ENCODE measurements at regions not wholly inside any gene's neighbourhood (a gene's known extent, or its start where the extent isn't known, plus 50 kb on each side); places are given as distances from the start of the nearest gene placed in this dataset.

- TF ChIP-seq TBL1XR1 (IDR thresholded peaks at IDR 0.05; ENCODE audit: borderline replicate concordance, low read length, partially characterized antibody): no peak
- TF ChIP-seq TRIM22 (IDR thresholded peaks at IDR 0.05): no peak
- no peak for TF ChIP-seq CBFB (CRISPR knock-in tag; IDR thresholded peaks at IDR 0.05)
- TF ChIP-seq PPARG (CRISPR knock-in tag; conservative IDR thresholded peaks at IDR 0.05): no peak
- TF ChIP-seq ZNF691 (CRISPR knock-in tag; IDR thresholded peaks at IDR 0.05; ENCODE audit: borderline replicate concordance, low read depth): no peak
Measured at GRCh38 chr9:28916348-28916747, 1343.1 kb upstream of the C9orf72 start (continued).

GRCh38 chr9:28921857-28922500 is 1348.7 kb upstream of the C9orf72 start:
- in situ Hi-C loops (cut with HindIII; ENCODE audit: extremely low pct_ligation_motif_present, low pct_unique_long_range_greater_than_20kb) (no loop called here), intact Hi-C loops (cut with micrococcal nuclease; ENCODE audit: unreplicated experiment) (no loop called here)
- Histone ChIP-seq H3K9ac (ENCODE audit: insufficient read depth, low read depth, low read length) (no peak overlapping the region), H3K36me3 (replicated peaks in 1 of 2; ENCODE audit: control insufficient read depth in 1 of 2, insufficient read depth in 2 of 2, low read length in 2 of 2) (no peaks in the 10 kb centered on the region), H3K79me2 (ENCODE audit: insufficient read depth, low read length) (no peaks in the 10 kb centered on the region), H3K4me1 (ENCODE audit: insufficient read depth, low read length) (no peaks in the 10 kb centered on the region), H2AFZ (ENCODE audit: low read length) (no peak overlapping the region), H3K4me2 (ENCODE audit: low read depth, low read length) (no peak overlapping the region), H3K9me3 (ENCODE audit: low read length) (no peaks in the 10 kb centered on the region), H4K20me1 (ENCODE audit: insufficient read depth, low read length) (no peaks in the 10 kb centered on the region), H3K4me3 (replicated peaks in 1 of 3; ENCODE audit: insufficient read depth in 1 of 3, low read depth in 2 of 3, low read length in 3 of 3) (no peak overlapping the region), H3K27ac (ENCODE audit: extremely low read length, insufficient read depth, low read length) (no peak overlapping the region), H3K27me3 (ENCODE audit: control insufficient read depth in 1 of 2, insufficient read depth in 2 of 2, low read length in 2 of 2) (no peaks in the 10 kb centered on the region)
- FAIRE-seq (no peak), ATAC-seq (no peak), DNase-seq (ENCODE audit: low spot score) (no peak)
- ChIA-PET POLR2A (no interaction called here), CTCF (ENCODE audit: low intra/inter-chr PET ratio, low total read pairs) (no interaction called here)
- BruUV-seq (replicated peaks): no TSS peak
- WGBS (ENCODE audit: low lambda C conversion rate): 40% methylated on average over 3 of the region's 3 CpGs
- TF ChIP-seq TP53 (CRISPR knock-in tag; conservative IDR thresholded peaks at IDR 0.05) (no peak), SYNCRIP (IDR thresholded peaks at IDR 0.05; ENCODE audit: insufficient read depth, low read depth, low read length) (no peak), ZFP37 (CRISPR knock-in tag; IDR thresholded peaks at IDR 0.05; ENCODE audit: borderline replicate concordance) (no peak), HOMEZ (CRISPR knock-in tag; IDR thresholded peaks at IDR 0.05; ENCODE audit: low read depth) (no peak), U2AF1 (optimal IDR thresholded peaks at IDR 0.05; ENCODE audit: low read depth, low read length) (no peak), ZNF362 (CRISPR knock-in tag; IDR thresholded peaks at IDR 0.05; ENCODE audit: borderline replicate concordance) (no peak), SALL2 (CRISPR knock-in tag; IDR thresholded peaks at IDR 0.05) (no peak), LBX2 (CRISPR knock-in tag; IDR thresholded peaks at IDR 0.05; ENCODE audit: borderline replicate concordance) (no peak), ZNF691 (CRISPR knock-in tag; IDR thresholded peaks at IDR 0.05; ENCODE audit: borderline replicate concordance, low read depth) (no peak), NFRKB (IDR thresholded peaks at IDR 0.05) (no peak), ATAD3A (CRISPR knock-in tag; IDR thresholded peaks at IDR 0.05) (no peak), ZNF607 (CRISPR knock-in tag; IDR thresholded peaks at IDR 0.05; ENCODE audit: borderline replicate concordance) (no peak), ZNF274 (CRISPR knock-in tag; IDR thresholded peaks at IDR 0.05) (no peak), MAFG (CRISPR knock-in tag; IDR thresholded peaks at IDR 0.05) (no peak)
